ENCODE measurements at regions not wholly inside any gene's neighbourhood (a gene's known extent, or its start where the extent isn't known, plus 50 kb on each side); places are given as distances from the start of the nearest gene placed in this dataset.

- DNase-seq (no peak), ATAC-seq (no peak)
- no peak for TF ChIP-seq CTCF (IDR thresholded peaks at IDR 0.05)
- Mint-ChIP-seq H3K4me1 (ENCODE audit: low read depth) (no peaks in the 10 kb centered on the region), H3K9me3 (no peaks in the 10 kb centered on the region), H3K27me3 (no peaks in the 10 kb centered on the region), H3K36me3 (ENCODE audit: low read depth) (no peaks in the 10 kb centered on the region), H3K27ac (no peak overlapping the region), H3K4me3 (no peak overlapping the region)
- intact Hi-C loops (cut with micrococcal nuclease), result no loop called here
- ChIA-PET POLR2A (no interaction called here), CTCF (no interaction called here)
These were observed 50.5 kb downstream of the PALM2AKAP2 start for GRCh38 chr9:109830545-109830944.

GRCh38 chr9:109831998-109832658, 52.1 kb downstream of the PALM2AKAP2 start:
- Mint-ChIP-seq H3K27me3 (peaks cover 5% of the 10 kb centered on the region), H3K4me1 (ENCODE audit: low read depth) (no peaks in the 10 kb centered on the region), H3K9me3 (no peaks in the 10 kb centered on the region), H3K27ac (no peak overlapping the region), H3K4me3 (no peak overlapping the region), H3K36me3 (ENCODE audit: low read depth) (no peaks in the 10 kb centered on the region)
- TF ChIP-seq CTCF (IDR thresholded peaks at IDR 0.05), result no peak
- intact Hi-C loops (cut with micrococcal nuclease), result no loop called here
- CTCF ChIA-PET, result no interaction called here
- no peak for DNase-seq
- POLR2A ChIA-PET, result no interaction called here
- ATAC-seq, result no peak

GRCh38 chr9:109834855-109835254, 54.9 kb downstream of the PALM2AKAP2 start:
- intact Hi-C loops (cut with micrococcal nuclease), result no loop called here
- no peaks in the 10 kb centered on the region for H3K36me3 Mint-ChIP-seq (ENCODE audit: low read depth)
- H3K4me3 Mint-ChIP-seq, result no peak overlapping the region
- no peak for TF ChIP-seq CTCF (IDR thresholded peaks at IDR 0.05)
- CTCF ChIA-PET, result no interaction called here
- H3K27ac Mint-ChIP-seq, result no peak overlapping the region
- H3K27me3 Mint-ChIP-seq, result peaks cover 12% of the 10 kb centered on the region
- DNase-seq, result no peak
- H3K9me3 Mint-ChIP-seq, result no peaks in the 10 kb centered on the region
- POLR2A ChIA-PET, result no interaction called here
- H3K4me1 Mint-ChIP-seq (ENCODE audit: low read depth), result no peaks in the 10 kb centered on the region
- ATAC-seq, result no peak

- Mint-ChIP-seq H3K4me3 (no peak overlapping the region), H3K36me3 (ENCODE audit: low read depth) (no peaks in the 10 kb centered on the region), H3K4me1 (ENCODE audit: low read depth) (no peaks in the 10 kb centered on the region), H3K27ac (no peak overlapping the region), H3K9me3 (peaks cover 3% of the 10 kb centered on the region), H3K27me3 (no peaks in the 10 kb centered on the region)
- CTCF ChIA-PET, result interaction anchor here (0.6 kb wide), 1 partner anchor 247 kb away, joined by 3 read pairs; no protein-coding TSS in a partner anchor
- ATAC-seq (no peak), DNase-seq (no peak)
- intact Hi-C loops (cut with micrococcal nuclease), result no loop called here
- TF ChIP-seq CTCF (IDR thresholded peaks at IDR 0.05), result no peak
- POLR2A ChIA-PET, result no interaction called here
These were observed 63.6 kb downstream of the PALM2AKAP2 start for GRCh38 chr9:109843641-109844040.

GRCh38 chr9:109845226-109845625, 65.2 kb downstream of the PALM2AKAP2 start:
- TF ChIP-seq CTCF (IDR thresholded peaks at IDR 0.05), result no peak
- Mint-ChIP-seq H3K9me3 (peaks cover 3% of the 10 kb centered on the region), H3K4me3 (no peak overlapping the region), H3K27me3 (no peaks in the 10 kb centered on the region), H3K4me1 (ENCODE audit: low read depth) (no peaks in the 10 kb centered on the region), H3K27ac (no peak overlapping the region), H3K36me3 (ENCODE audit: low read depth) (no peaks in the 10 kb centered on the region)
- DNase-seq, result no peak
- ChIA-PET CTCF (no interaction called here), POLR2A (no interaction called here)
- no peak for ATAC-seq
- intact Hi-C loops (cut with micrococcal nuclease), result no loop called here

Measured in activated CD8-positive, alpha-beta T cell treated with anti-CD3 and anti-CD28 coated beads for 36 hours (primary cell).